Activated CD4-positive, alpha-beta T cell treated with anti-CD3 and anti-CD28 coated beads, Interleukin-2, Interleukin-6, amounts not matched to agents 100 ng/mL and 50 ng/mL, durations not matched to agents 16 hours and 8 hours (primary cell): ENCODE measurements at regions not wholly inside any gene's neighbourhood (a gene's known extent, or its start where the extent isn't known, plus 50 kb on each side); places are given as distances from the start of the nearest gene placed in this dataset.
"Not testable (repeated sequence)": the region's sequence is repeated elsewhere in the genome, so short reads cannot be mapped to it uniquely, and the experiment has no call there.

Experiments
- DNase-seq: peaks from one replicate; pipeline ENCODE4 v3.0.0-alpha.2; 2020

DNA sequence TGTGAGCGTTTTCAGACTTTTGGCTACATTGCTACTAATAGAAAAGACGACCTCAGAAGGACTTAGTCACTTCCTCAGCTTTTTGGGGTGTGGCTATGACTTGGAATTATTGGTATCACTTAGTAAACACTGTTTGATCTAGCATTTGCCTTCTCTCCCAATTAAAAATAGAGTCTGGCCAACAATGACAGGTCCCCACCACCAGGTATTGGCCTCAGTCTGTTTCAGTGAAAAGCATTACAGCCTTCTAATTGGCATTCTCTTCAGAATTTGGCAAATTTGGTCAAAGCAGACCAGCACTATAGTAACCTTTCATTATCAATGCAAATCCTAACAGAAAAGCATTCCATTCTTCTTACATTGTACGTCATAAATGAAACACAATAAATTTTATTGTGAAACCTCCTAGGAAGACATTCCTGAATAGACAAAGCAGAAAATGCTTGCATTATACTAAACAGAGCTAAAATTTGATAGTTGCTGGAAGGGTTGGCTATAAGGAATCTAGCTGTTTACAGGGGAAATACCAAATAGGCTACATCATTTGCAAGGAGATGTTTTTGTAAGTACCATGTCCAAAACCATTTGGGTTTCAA is 613.9 kb downstream of the IRS1 start:
- no peak for DNase-seq

GRCh38 chr2:226184940-226185615 is 614.5 kb downstream of the IRS1 start:
- no peak for DNase-seq

GRCh38 chr2:226184540-226184939 is 615.1 kb downstream of the IRS1 start:
- DNase-seq = no peak

- no peak for DNase-seq
These were observed 616.1 kb downstream of the IRS1 start for GRCh38 chr2:226183550-226183949.

DNA sequence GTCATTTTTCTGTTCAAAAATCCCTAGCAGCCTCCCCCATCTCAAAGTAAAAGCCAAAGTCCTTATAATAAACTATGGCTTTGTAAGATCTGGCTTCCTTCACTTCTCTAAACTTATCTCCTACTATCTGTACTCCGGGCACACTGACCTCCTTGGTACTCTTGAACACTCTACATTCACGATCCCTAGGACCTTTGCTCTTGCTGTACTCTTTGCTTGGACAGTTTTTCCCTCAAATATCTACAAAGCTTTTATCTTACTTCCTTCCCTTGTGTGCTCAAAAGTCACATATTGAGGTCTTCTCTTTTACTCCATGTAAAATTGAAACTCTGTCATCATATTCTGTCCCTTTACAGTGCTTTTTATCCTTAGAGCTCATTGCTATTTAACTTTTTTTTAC is 616.6 kb downstream of the IRS1 start:
- DNase-seq = no peak

- DNase-seq = no peak
These were observed 617.7 kb downstream of the IRS1 start for GRCh38 chr2:226181909-226182308.

DNA sequence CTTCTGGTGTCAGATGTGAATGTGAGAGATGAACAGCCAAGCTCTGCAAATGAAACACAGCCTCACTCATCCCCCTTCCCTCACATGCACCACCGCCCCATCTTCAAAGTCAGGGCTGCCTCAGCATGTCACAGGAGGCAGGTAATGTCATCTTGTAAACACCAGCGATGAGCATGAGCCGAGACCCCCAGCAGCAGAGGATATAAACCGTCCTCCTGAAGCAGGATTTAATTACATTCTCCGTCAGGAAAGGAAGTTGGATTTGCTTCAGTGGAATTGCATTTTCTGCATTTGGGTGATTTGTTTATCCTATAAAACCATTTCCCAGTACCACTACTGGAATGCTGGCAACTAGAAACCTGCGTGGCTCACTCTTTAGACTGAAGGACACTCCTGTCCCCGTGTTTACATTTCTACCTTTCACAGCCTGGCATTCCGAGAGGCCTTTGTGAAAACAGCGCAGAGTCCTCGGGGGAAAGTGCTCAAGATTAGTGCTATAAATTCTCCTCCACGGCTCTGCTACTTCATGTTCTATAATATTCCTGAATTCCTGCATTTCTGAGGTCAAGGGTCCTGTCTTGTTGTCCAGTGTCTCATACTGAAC is 619.2 kb downstream of the IRS1 start:
- no peak for DNase-seq

- DNase-seq = no peak
These were observed 620.6 kb downstream of the IRS1 start for GRCh38 chr2:226179010-226179409.

DNA sequence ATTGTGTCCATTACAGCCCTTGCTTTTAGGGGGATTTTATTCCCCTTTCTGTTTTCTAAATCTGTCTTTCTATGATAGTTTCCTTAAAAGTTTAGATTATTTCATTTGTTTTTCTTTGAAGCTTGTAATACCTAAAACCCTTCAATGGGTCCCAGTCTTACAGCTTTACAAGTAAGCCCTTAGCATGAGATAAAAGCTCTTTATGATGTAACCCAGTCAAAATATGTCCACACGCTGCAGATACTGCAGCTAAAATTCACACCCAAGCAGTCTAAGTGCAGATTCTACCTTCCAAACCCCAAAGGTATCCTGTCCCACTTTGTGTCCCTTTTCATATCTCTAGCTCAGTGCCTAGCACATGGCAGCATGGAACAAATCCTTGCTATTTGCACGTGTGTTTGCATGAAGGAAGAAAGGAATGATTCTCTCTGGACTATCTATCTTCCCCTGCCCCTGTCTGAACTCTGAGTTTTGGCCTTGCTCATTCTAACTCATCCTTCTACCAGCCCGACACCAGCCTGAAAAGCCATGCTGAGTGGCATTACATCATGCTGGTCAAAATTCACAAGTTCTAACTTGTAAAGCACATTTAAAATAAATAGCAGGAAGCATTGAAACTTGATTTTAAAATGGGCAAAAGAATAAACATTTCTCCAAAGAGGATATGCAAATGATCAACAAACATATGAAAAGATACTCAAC is 623.2 kb downstream of the IRS1 start:
- no peak for DNase-seq

DNA sequence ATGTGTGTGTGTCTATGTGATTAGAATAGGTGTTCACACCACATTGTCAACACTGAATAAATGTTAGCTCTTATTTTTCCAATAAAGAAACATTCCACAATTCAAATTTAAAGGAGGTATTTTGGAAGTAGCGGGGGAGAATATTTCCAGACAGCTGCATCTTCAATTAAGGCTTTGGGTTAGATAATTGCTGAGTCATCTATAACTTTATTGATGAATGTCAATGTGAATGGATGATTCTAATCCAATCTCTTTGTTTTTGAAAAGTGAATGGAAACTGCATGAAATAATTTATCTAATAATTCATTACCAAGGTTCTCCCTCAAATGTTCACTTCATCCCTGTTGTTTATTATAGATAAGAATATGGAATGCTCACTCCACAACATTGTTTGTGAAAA is 625.2 kb downstream of the IRS1 start:
- DNase-seq = no peak

DNA sequence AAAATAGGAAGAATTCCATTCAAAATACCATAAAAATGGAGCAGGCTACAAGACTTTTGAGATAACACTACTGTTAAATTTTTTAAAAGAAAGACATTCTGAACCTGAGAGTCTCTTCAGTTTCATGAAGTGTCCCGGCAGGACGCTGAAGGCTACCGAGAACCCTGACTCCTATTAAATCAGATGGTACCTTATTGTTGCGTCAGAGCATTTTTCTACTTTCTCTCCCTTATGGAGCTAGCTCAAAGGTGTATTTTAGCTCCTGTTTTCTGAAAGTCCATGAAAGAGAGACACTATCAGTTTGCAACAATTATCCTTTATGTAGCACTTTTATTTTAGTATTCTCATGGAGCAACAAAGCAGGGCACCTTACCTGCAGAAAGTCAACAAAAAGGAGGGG is 626.7 kb downstream of the IRS1 start:
- no peak for DNase-seq

- no peak for DNase-seq
These were observed 627.3 kb downstream of the IRS1 start for GRCh38 chr2:226172309-226172708.

DNA sequence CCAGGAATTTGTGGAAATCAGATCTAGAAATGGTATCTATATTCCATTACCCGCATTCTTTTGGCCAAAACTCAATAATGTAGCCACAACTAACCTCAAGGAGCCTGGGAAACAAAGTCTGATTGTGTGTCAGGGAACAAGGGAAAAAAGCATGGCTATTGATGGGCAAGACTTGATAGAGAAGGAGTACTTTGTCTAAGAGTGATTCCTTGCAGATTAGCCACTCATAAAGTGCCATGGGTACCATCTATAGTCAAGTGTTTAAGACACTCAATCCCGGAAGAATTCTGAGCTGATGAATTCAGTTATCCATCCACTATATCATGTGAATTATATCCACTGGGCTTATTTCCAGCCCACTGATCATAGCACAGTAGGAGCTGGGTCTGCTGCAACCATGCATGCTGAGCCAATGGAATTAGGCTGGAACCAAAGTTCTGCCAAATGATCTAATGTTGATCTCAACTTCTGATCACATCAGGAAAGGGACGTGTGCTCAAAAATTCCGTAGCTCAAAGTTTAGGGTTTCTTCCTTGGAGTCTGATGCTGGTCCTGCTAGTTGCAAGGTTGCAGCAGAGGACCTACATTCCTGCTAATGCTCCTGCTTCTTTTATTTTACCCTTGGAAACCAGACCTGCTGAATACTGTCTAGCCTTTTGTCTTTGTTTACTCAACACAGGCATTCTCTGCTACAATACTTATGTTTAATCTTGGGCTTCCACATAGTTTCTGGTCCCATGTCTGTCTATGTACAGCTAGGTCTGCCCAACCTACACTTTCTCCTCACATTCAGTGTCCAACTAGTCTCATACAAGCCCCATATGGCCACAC is 629.7 kb downstream of the IRS1 start:
- no peak for DNase-seq

DNA sequence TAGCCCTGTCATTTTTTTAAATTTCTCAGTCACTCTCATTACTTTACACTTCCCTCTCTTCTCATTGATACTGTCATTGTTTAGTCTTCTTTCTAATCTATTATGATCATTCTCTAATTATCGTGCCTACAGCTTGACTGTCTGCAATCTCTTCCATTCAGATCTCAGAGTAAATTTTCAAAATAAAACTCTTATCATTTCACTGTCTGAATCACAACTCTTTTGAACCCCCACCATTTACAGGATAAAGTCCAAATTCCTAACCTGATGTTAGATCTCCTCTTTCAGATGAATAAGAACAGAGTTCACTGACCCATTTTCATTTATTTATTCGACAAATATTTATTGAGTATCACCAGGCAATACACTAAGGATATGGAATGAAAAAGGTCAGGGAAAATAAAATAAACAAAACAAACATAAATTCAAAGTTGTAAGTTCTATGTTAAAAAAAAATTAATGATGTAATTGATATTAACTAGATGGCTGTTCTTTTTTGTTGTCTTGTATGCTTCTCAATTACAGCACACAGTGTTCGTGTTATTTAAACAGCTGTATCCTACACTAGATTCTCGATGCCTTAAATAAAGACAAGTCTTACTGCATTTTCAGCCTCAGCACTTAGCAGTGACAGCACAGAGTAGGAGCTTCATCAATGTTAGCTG is 631.0 kb downstream of the IRS1 start:
- no peak for DNase-seq

DNA sequence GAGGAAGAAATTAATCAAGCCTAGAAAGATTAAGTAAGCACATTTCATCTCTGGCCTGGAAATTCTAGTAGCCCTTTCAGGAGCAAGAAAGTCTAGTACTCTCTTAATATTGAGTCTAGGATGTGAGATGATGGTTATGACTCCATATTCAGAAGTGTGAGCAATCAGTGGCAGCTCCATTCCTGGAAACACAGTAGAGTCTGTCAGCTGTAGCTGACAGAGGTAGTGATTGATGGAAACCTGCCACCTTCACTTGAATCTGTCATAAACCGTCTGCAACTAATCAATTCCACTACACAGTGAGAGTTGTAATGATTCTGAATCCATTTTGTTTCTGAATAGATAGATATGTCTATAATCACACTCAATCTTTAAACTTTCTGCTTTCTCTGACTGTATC is 635.1 kb downstream of the IRS1 start:
- no peak for DNase-seq

DNA sequence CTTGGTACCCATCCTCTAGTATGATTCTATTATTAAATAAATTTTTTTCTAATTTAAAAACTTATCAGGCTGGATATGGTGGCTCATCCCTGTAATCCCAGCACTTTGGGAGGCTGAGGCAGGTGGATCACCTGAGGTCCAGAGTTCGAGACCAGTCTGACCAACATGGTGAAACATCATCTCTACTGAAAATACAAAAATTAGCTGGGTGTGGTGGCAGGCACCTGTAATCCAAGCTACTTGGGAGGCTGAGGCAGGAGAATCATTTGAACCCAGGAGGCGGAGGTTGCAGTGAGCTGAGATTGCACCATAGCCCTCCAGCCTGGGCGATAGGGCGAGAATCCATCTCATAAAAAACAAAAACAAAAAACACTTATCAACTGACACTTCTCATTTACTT is 639.0 kb downstream of the IRS1 start:
- DNase-seq = not testable (repeated sequence)

DNA sequence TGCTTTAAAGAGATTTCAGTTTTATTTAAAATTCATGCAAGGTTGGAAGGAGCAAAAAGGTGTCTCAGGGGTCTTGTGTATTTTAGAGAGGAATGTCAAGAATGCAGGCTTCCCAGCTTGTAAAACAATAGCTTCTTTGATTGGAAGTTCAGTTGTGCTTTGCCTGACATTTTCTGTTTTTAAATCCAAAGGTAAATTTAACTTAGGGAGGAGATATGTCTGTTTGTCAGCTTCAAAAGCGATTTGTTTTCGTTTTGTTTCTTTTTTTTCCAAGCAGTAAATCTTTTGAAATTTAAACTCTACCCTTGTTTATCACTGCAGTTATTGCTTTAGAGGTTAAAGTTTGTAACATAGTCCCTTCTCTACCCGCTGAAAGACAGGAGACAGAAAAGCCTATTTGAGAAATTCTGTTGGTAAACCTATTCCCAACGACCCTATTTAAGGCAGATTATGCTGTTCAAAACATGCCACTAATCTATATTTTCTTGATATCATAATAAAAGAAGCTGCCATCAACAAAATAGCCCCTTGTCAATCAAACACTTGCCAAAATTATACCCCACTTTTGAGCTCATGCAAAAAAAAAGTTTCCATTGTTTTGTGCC is 639.6 kb downstream of the IRS1 start:
- DNase-seq = no peak

- DNase-seq = no peak
These were observed 640.7 kb downstream of the IRS1 start for GRCh38 chr2:226158940-226159339.

DNA sequence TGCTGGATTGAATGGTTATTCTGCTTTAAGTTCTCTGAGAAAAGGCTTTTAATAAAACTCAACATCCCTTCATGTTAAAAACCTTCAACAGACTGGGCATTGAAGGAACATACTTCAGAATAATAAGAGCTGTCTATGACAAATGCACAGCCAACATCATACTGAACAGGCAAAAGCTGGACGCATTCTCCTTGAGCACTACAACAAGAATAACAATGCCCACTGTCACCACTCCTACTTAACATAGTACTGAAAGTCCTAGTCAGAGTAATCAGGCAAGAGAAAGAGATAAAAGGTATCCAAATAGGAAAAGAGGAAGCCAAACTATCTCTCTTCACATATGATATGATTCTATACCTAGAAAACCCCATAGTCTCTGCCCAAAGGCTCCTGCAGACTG is 641.4 kb downstream of the IRS1 start:
- DNase-seq = no peak

DNA sequence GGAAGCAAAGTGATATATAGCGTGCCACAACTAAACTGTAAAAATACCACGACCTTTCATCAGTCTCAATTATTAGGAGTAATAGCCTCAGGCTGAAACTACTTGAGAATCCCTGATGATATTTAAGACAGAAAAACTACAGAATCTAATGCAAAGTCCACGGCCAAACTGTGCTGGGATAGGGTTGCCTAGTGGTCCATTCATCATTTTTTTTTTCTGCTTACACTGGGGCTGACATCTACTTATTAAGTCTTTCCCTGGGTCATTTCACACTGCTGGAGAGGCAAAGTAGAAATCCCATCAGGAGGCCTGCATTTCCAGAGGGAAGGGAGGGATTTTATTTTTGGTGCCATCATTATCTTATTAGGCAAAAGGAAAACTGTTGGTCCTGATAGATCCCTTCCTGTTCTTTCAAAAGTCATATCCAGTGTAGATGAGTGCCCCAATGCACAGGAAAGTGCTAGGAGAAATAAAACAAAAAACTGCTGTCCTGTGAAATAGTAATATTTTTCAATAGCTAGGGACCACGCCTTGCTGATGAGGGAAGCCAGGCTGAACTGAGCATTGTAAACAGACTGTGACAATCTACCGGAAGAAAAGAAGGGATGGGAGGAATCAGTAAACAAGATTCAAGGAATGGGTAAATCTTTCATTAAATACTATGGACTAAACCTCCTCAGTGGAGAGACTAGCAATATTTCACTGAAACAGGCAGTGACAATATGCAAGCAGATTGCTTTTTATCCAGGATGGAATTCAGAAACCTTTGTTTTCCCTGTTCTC is 644.3 kb downstream of the IRS1 start:
- DNase-seq = no peak

- DNase-seq = no peak
These were observed 645.0 kb downstream of the IRS1 start for GRCh38 chr2:226154610-226155009.
